Stomach (tissue), 4 donors: ENCODE measurements at regions not wholly inside any gene's neighbourhood (a gene's known extent, or its start where the extent isn't known, plus 50 kb on each side); places are given as distances from the start of the nearest gene placed in this dataset.

Experiments used
- EP300 ChIP-seq: sonication (generic); formaldehyde crosslinking; IDR thresholded peaks from one replicate; pipeline ENCODE4 v1.6.1; 2017; ENCODE audit warnings: antibody characterized with exemption
- POLR2A ChIP-seq, 4 donors: fragments of 450-650 bp; IDR thresholded peaks; one replicate each; pipeline ENCODE4 v1.6.1; 2016; ENCODE audit warnings: antibody characterized with exemption in 4 of 4, control low read depth in 2 of 4, mild to moderate bottlenecking in 1 of 4, moderate library complexity in 1 of 4
- POLR2AphosphoS5 ChIP-seq, 3 donors: sonication (generic); formaldehyde crosslinking; IDR thresholded peaks; one replicate each; pipeline ENCODE4 v1.6.1; 2016; ENCODE audit warnings: antibody characterized with exemption in 3 of 3
- TF ChIP-seq, protein P1 (sequence below), 7 experiments: fragments of 450-650 bp in 4 of 7; fragments of 200-600 bp in 3 of 7; sonication (generic) in 3 of 7; IDR thresholded peaks; one replicate each; pipeline ENCODE4 v1.5.1; 2016 to 2019; ENCODE audit warnings: antibody characterized with exemption in 7 of 7, control low read depth in 2 of 7, mild to moderate bottlenecking in 1 of 7

DNA sequence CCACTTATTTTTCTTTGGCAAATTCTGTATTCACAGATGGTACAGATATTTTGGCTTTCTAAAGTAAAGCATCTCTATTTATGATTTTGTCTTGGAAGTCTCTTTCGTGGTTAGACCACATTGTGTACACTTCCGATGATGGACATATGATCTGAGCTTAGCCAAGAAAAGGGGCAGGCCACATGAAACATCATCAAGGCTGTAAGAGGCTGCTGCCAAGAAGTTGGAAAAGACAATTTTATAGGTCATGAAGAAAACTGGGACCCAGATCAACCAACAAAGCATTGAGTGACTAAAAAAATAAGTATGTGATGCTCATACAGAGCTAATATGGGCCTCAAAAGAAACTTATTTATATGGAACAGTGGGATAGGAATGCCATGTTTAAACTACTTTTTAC is 266.4 kb downstream of the HAO1 start:
- no peak for TF ChIP-seq POLR2AphosphoS5 (IDR thresholded peaks at IDR 0.05)
- TF ChIP-seq, protein P1, sequence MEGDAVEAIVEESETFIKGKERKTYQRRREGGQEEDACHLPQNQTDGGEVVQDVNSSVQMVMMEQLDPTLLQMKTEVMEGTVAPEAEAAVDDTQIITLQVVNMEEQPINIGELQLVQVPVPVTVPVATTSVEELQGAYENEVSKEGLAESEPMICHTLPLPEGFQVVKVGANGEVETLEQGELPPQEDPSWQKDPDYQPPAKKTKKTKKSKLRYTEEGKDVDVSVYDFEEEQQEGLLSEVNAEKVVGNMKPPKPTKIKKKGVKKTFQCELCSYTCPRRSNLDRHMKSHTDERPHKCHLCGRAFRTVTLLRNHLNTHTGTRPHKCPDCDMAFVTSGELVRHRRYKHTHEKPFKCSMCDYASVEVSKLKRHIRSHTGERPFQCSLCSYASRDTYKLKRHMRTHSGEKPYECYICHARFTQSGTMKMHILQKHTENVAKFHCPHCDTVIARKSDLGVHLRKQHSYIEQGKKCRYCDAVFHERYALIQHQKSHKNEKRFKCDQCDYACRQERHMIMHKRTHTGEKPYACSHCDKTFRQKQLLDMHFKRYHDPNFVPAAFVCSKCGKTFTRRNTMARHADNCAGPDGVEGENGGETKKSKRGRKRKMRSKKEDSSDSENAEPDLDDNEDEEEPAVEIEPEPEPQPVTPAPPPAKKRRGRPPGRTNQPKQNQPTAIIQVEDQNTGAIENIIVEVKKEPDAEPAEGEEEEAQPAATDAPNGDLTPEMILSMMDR (IDR thresholded peaks at IDR 0.05) = no peak
- TF ChIP-seq EP300 = no peak
- no peak for TF ChIP-seq POLR2A (IDR thresholded peaks at IDR 0.05)
